Left lung (tissue), 4 donors: ENCODE measurements at regions not wholly inside any gene's neighbourhood (a gene's known extent, or its start where the extent isn't known, plus 50 kb on each side); places are given as distances from the start of the nearest gene placed in this dataset.

ENCODE experiments used
- ATAC-seq: fragments of 200-7000 bp; cut with Tn5 transposase; one replicate; pipeline ENCODE4 v1.9.1; 2020; ENCODE audit warnings: moderate library complexity
- DNase-seq, 4 donors: peaks; one replicate each; pipeline ENCODE4 v3.0.0-alpha.2; 2013 to 2020
- H3K27ac ChIP-seq, 2 donors: fragments of 200-600 bp; sonication (generic) in 1 of 2; one replicate each; pipeline versions ENCODE4 v1.5.0 to v1.8.0; 2020 to 2021
- H3K27me3 ChIP-seq, 2 donors: fragments of 200-600 bp; sonication (generic) in 1 of 2; one replicate each; pipeline versions ENCODE4 v1.5.0 to v1.8.0; 2020 to 2021
- H3K36me3 ChIP-seq, 2 donors: fragments of 200-600 bp; sonication (generic) in 1 of 2; one replicate each; pipeline versions ENCODE4 v1.5.0 to v1.8.0; 2020 to 2021
- H3K4me1 ChIP-seq, 2 donors: fragments of 200-600 bp; one replicate each; pipeline ENCODE4 v1.8.0; 2021
- H3K4me3 ChIP-seq, 2 donors: fragments of 200-600 bp; sonication (generic) in 1 of 2; one replicate each; pipeline versions ENCODE4 v1.5.0 to v1.8.0; 2020 to 2021; ENCODE audit warnings: mild to moderate bottlenecking in 1 of 2
- H3K9me3 ChIP-seq, 2 donors: fragments of 200-600 bp; sonication (generic) in 1 of 2; one replicate each; pipeline versions ENCODE4 v1.5.0 to v1.8.0; 2020 to 2021
- CTCF ChIP-seq, 2 donors: fragments of 200-600 bp; sonication (generic) in 1 of 2; IDR thresholded peaks; one replicate each; pipeline versions ENCODE4 v1.5.0 to v1.8.0; 2021; ENCODE audit warnings: antibody characterized with exemption in 2 of 2
- intact Hi-C, 2 donors: fragments of 100-400 bp; cut with DNase I; formaldehyde crosslinking; loops; one replicate each; pipeline versions ENCODE4 v1.11.2 to v1.14.2; 2022
- donor health status: DM: no; HTN: yes; CAD: no.
- donor health status: DM: no; HTN: no; CAD: no.

GRCh38 chr4:3829211-3829955 lies 63.2 kb downstream of the ADRA2C start:
- intact Hi-C loops, result no loop called here
- peak in 1 of 4 donors; percentile 61 for DNase-seq
- no peak for ATAC-seq
- Histone ChIP-seq H3K27me3 (peaks cover 0 to 41% of the 10 kb centered on the region in 2 donors), H3K4me3 (no peak overlapping the region), H3K4me1 (peaks cover 4 to 5% of the 10 kb centered on the region in 2 donors), H3K9me3 (no peaks in the 10 kb centered on the region), H3K27ac (no peak overlapping the region), H3K36me3 (no peaks in the 10 kb centered on the region)
- TF ChIP-seq CTCF (IDR thresholded peaks at IDR 0.05), result no peak

GRCh38 chr4:3829956-3830773 lies 64.0 kb downstream of the ADRA2C start:
- no peak for ATAC-seq
- intact Hi-C loops, result no loop called here

GRCh38 chr4:3830774-3831528 lies 64.8 kb downstream of the ADRA2C start:
- no peak overlapping the region for H3K27ac ChIP-seq
- no peaks in the 10 kb centered on the region for H3K36me3 ChIP-seq
- no peaks in the 10 kb centered on the region for H3K9me3 ChIP-seq
- ATAC-seq (no peak), DNase-seq (peak in 1 of 4 donors; percentile 63)
- H3K4me1 ChIP-seq, result peaks cover 4 to 5% of the 10 kb centered on the region in 2 donors
- H3K27me3 ChIP-seq, result peaks cover 0 to 48% of the 10 kb centered on the region in 2 donors
- H3K4me3 ChIP-seq, result no peak overlapping the region
- no peak for TF ChIP-seq CTCF (IDR thresholded peaks at IDR 0.05)
- intact Hi-C loops, result no loop called here

More at GRCh38 chr4:3829956-3830773, 64.0 kb downstream of the ADRA2C start:
- no peak overlapping the region for H3K27ac ChIP-seq
- no peak overlapping the region for H3K4me3 ChIP-seq
- H3K27me3 ChIP-seq, result peaks cover 0 to 40% of the 10 kb centered on the region in 2 donors
- H3K9me3 ChIP-seq, result no peaks in the 10 kb centered on the region
- DNase-seq, result peak in 1 of 4 donors; percentile 43
- peaks cover 4 to 5% of the 10 kb centered on the region in 2 donors for H3K4me1 ChIP-seq
- no peak for TF ChIP-seq CTCF (IDR thresholded peaks at IDR 0.05)
- no peaks in the 10 kb centered on the region for H3K36me3 ChIP-seq

DNA sequence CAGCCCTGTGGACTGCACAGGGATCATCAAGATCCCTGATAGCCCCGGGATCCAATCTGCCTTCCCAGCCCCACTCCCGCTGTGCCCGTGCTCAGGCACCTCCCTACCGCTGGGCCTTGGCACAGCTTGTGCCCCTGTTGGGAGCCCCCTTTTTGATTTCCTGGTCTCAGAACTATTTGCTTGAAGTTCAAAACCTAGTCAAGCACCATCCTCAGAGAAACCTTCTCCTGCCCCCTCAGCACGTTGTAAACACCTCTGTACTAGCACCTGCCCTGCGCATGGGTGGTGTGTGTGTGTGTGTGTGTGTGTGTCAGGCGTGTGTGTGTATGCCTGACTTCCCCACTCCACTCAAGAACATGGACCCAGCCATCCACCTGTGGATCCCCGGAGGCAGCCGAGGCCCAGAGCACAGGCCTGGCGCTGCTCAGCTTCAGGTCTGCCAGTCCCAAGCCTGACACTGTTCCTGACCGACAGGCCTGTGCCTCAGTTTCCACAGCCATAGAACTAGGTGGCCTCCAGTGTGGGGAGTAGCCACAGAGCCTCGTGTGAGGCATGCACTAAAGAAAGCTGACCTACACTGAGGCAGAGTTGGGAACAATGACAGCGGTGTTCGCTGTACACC lies 65.5 kb downstream of the ADRA2C start:
- Histone ChIP-seq H3K4me3 (no peak overlapping the region), H3K4me1 (peaks cover 4 to 5% of the 10 kb centered on the region in 2 donors), H3K27me3 (peaks cover 0 to 55% of the 10 kb centered on the region in 2 donors), H3K9me3 (no peaks in the 10 kb centered on the region), H3K36me3 (no peaks in the 10 kb centered on the region), H3K27ac (no peak overlapping the region)
- no peak for TF ChIP-seq CTCF (IDR thresholded peaks at IDR 0.05)
- no peak for ATAC-seq
- intact Hi-C loops, result no loop called here
- DNase-seq, result peak in 1 of 4 donors; percentile 63
